ENCODE measurements at regions not wholly inside any gene's neighbourhood (a gene's known extent, or its start where the extent isn't known, plus 50 kb on each side); places are given as distances from the start of the nearest gene placed in this dataset.

DNA sequence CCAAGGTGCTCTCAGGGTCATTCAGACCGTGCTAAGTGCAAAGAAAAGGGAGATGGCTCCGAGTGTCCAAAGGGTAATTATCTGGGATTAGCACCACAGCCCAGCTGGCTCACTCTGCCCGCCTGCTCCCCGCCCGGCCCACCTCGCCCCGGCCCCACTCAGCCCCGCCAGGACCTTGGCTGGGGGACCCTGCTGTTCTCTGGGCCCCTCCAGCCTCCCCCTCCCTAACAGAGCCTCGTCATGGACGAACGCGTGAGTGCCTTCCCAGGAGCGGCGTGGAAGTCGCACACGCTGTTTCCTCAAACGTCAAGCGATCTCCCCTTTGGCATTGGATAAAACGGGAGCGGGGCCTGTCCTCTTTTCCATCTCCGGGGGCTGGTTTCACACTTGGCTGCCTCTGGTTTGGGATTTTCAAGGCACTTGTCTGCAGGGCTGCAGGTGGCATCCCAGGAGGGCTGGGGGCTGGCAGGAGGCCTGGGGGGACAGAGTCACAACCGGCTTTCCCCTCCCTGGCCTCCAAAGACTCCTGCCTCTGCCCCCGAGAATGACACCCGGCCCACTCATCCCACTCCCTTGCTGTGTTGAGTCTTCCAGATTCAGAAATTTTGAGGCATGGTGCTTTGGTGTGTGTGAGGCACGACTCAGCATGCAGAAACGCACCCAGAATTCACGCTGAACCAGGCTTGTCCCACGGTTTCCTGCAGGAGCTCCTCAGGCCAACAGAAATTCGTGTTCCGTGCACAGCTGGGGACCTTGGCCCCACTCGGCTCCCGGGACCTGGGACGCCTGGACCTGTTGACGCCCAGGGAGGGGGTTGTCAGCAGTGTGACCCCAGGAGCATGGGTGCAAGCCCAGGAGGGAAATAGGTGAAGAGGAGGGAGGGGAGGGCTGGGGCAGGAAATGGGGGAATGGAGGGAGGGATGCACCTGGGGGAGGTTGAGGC is 110.0 kb downstream of the PDGFA start:
- intact Hi-C loops (cut with micrococcal nuclease), result no loop called here
- ChIA-PET POLR2A (no interaction called here), CTCF (no interaction called here), RAD21 (ENCODE audit: low non-redundant PET in 1 of 2, low total read pairs in 2 of 2, uncharacterized antibody in 2 of 2, unreplicated experiment in 2 of 2) (no interaction called here)
- Histone ChIP-seq H3K27me3 (ENCODE audit: insufficient read depth, low read length) (peaks cover 19% of the 10 kb centered on the region; the same call in 1 of the 2 replicates), H3K27ac (ENCODE audit: low read depth, low read length) (no peak overlapping the region), H2AFZ (ENCODE audit: low read depth, low read length, poor library complexity, severe bottlenecking) (no peak overlapping the region), H3K4me2 (ENCODE audit: low read length) (no peak overlapping the region), H4K20me1 (ENCODE audit: insufficient read depth) (no peaks in the 10 kb centered on the region), H3K36me3 (ENCODE audit: control insufficient read depth in 1 of 2, insufficient read depth in 2 of 2, low read length in 2 of 2) (no peaks in the 10 kb centered on the region), H3K9me2 (ENCODE audit: insufficient read depth) (no peaks in the 10 kb centered on the region), H3K9ac (ENCODE audit: low read length) (no peak overlapping the region), H3K4me3 (replicated peaks in 1 of 2; ENCODE audit: low read depth in 1 of 2, low read length in 2 of 2) (no peak overlapping the region), H3K4me1 (ENCODE audit: control insufficient read depth in 1 of 2, insufficient read depth in 2 of 2, low read length in 2 of 2) (no peaks in the 10 kb centered on the region), H3K79me2 (ENCODE audit: insufficient read depth, low read length) (no peaks in the 10 kb centered on the region), H3K9me3 (ENCODE audit: control insufficient read depth in 1 of 2, insufficient read depth in 1 of 2, low read depth in 1 of 2, low read length in 2 of 2) (no peaks in the 10 kb centered on the region)
- no peak for DNase-seq (ENCODE audit: low read depth, low spot score)
- BruUV-seq (replicated peaks), result no TSS peak
- TF ChIP-seq SRF (IDR thresholded peaks at IDR 0.05; ENCODE audit: low read depth) (no peak), SP1 (IDR thresholded peaks at IDR 0.05; ENCODE audit: low read depth) (no peak), EZH2 (IDR thresholded peaks at IDR 0.05) (no peak), CEBPB (IDR thresholded peaks at IDR 0.05; ENCODE audit: low read depth) (no peak), EGR1 (IDR thresholded peaks at IDR 0.05; ENCODE audit: low read depth) (no peak)
- TF ChIP-seq, protein P1, sequence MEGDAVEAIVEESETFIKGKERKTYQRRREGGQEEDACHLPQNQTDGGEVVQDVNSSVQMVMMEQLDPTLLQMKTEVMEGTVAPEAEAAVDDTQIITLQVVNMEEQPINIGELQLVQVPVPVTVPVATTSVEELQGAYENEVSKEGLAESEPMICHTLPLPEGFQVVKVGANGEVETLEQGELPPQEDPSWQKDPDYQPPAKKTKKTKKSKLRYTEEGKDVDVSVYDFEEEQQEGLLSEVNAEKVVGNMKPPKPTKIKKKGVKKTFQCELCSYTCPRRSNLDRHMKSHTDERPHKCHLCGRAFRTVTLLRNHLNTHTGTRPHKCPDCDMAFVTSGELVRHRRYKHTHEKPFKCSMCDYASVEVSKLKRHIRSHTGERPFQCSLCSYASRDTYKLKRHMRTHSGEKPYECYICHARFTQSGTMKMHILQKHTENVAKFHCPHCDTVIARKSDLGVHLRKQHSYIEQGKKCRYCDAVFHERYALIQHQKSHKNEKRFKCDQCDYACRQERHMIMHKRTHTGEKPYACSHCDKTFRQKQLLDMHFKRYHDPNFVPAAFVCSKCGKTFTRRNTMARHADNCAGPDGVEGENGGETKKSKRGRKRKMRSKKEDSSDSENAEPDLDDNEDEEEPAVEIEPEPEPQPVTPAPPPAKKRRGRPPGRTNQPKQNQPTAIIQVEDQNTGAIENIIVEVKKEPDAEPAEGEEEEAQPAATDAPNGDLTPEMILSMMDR (IDR thresholded peaks at IDR 0.05 in 2 of 3, conservative IDR thresholded peaks at IDR 0.05 in 1 of 3; ENCODE audit: borderline replicate concordance in 1 of 3, insufficient read depth in 1 of 3, low read depth in 2 of 3, low read length in 2 of 3), result no peak
- TF ChIP-seq, protein P2, sequence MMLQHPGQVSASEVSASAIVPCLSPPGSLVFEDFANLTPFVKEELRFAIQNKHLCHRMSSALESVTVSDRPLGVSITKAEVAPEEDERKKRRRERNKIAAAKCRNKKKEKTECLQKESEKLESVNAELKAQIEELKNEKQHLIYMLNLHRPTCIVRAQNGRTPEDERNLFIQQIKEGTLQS (IDR thresholded peaks at IDR 0.05), result no peak
- ATAC-seq, result no peak
